GM12878 (cell line): ENCODE measurements at regions not wholly inside any gene's neighbourhood (a gene's known extent, or its start where the extent isn't known, plus 50 kb on each side); places are given as distances from the start of the nearest gene placed in this dataset.
"Not testable (repeated sequence)": the region's sequence is repeated elsewhere in the genome, so short reads cannot be mapped to it uniquely, and the experiment has no call there.

Experiments
- ATAC-seq: fragments of 200-7000 bp; cut with Tn5 transposase; 3 replicates; pipeline ENCODE4 v1.9.1; 2020; ENCODE audit warnings: mild to moderate bottlenecking, moderate library complexity
- BruUV-seq: library from RNA; stranded (reverse); fragments of 400-500 nt; replicated peaks from 2 replicates; lab custom pipeline; 2021; lab: Mats Ljungman, UMichigan
- CTCF ChIA-PET: fragments of 300-600 bp; sonication (Branson Sonifier 250); formaldehyde crosslinking; extraction: SDS; loops from one replicate; lab custom pipeline; 2021; ENCODE audit warnings: inconsistent platforms; lab: Yijun Ruan, JAX
- POLR2A ChIA-PET: fragments of 350-600 bp; formaldehyde crosslinking; extraction: SDS; loops from one replicate; lab custom pipeline; 2021; ENCODE audit warnings: inconsistent platforms; lab: Charles Lee
- RAD21 ChIA-PET: fragments of 300-600 bp; sonication (Branson Sonifier 250); formaldehyde crosslinking; loops from one replicate; lab custom pipeline; 2023; ENCODE audit warnings: antibody characterized with exemption; ENCODE audit not compliant: unreplicated experiment; lab: Charles Lee
- SMC1A ChIA-PET: fragments of 300-600 bp; sonication (Branson Sonifier 250); formaldehyde crosslinking; loops from one replicate; lab custom pipeline; 2023; ENCODE audit not compliant: unreplicated experiment, uncharacterized antibody; lab: Charles Lee
- DNase-seq: peaks from one replicate; pipeline ENCODE4 v3.0.0-alpha.2; 2011; ENCODE audit warnings: low read depth, low spot score
- FAIRE-seq: peaks from 3 replicates; lab custom pipeline; 2011; peaks lifted over from hg19 to GRCh38; lab: Jason Lieb, UNC
- H2AFZ ChIP-seq: 2 replicates; pipeline ENCODE4 v1.6.0; 2011; ENCODE audit warnings: low read depth, low read length, control low read depth; ENCODE audit not compliant: control insufficient read depth
- H3K27ac ChIP-seq: 2 replicates; pipeline ENCODE4 v1.5.1; 2011; ENCODE audit warnings: control low read depth; ENCODE audit not compliant: control insufficient read depth, insufficient read depth
- H3K27me3 ChIP-seq, 2 experiments: replicated peaks in 1 of 2; 2 replicates each; pipeline versions ENCODE4 v1.6.0 to v1.6.1; 2011; ENCODE audit warnings: low read length in 1 of 2; ENCODE audit not compliant: control insufficient read depth in 2 of 2, insufficient read depth in 2 of 2
- H3K36me3 ChIP-seq, 2 experiments: 2 replicates each; pipeline ENCODE4 v1.5.1; 2011; ENCODE audit warnings: low read length in 1 of 2; ENCODE audit not compliant: control insufficient read depth in 2 of 2, insufficient read depth in 2 of 2
- H3K4me1 ChIP-seq: 2 replicates; pipeline ENCODE4 v1.6.1; 2011; ENCODE audit warnings: mild to moderate bottlenecking, low read length, moderate library complexity, mixed read lengths; ENCODE audit not compliant: control insufficient read depth, insufficient read depth
- H3K4me2 ChIP-seq: 2 replicates; pipeline ENCODE4 v1.6.0; 2011; ENCODE audit warnings: control low read depth; ENCODE audit not compliant: control insufficient read depth, insufficient read depth
- H3K4me3 ChIP-seq: fragments of 200-600 bp; sonication (generic); 2 replicates; pipeline ENCODE4 v1.5.1; 2016
- H3K79me2 ChIP-seq: 2 replicates; pipeline ENCODE4 v1.6.0; 2011; ENCODE audit warnings: low read length; ENCODE audit not compliant: control insufficient read depth, insufficient read depth
- H3K9ac ChIP-seq: 2 replicates; pipeline ENCODE4 v1.8.0; 2011; ENCODE audit warnings: low read length, control low read depth, mixed read lengths; ENCODE audit not compliant: control insufficient read depth, insufficient read depth
- H3K9me3 ChIP-seq: replicated peaks from 3 replicates; pipeline ENCODE4 v1.5.1; 2011; ENCODE audit warnings: mild to moderate bottlenecking, low read length; ENCODE audit not compliant: control insufficient read depth, insufficient read depth
- H4K20me1 ChIP-seq: 2 replicates; pipeline ENCODE4 v1.6.0; 2011; ENCODE audit not compliant: control insufficient read depth, insufficient read depth
- ATF7 ChIP-seq: fragments of 450-650 bp; IDR thresholded peaks from 2 replicates; pipeline ENCODE4 v1.6.1; 2016; ENCODE audit warnings: low read depth, mild to moderate bottlenecking
- IKZF2 ChIP-seq, 2 experiments: fragments of 450-650 bp; IDR thresholded peaks; 2 replicates each; pipeline ENCODE4 v1.6.1; 2017; ENCODE audit warnings: mild to moderate bottlenecking in 2 of 2, moderate library complexity in 2 of 2
- JUNB ChIP-seq: IDR thresholded peaks from 2 replicates; pipeline ENCODE4 v1.6.1; 2016; ENCODE audit warnings: antibody characterized with exemption, mild to moderate bottlenecking
- MEF2A ChIP-seq: IDR thresholded peaks from 2 replicates; pipeline ENCODE4 v1.6.1; 2011; ENCODE audit warnings: low read depth, mild to moderate bottlenecking, low read length, moderate library complexity; ENCODE audit not compliant: insufficient read depth
- MEF2B ChIP-seq: fragments of 450-650 bp; IDR thresholded peaks from 2 replicates; pipeline ENCODE4 v1.6.1; 2018; ENCODE audit warnings: mild to moderate bottlenecking, moderate library complexity; ENCODE audit not compliant: partially characterized antibody, poor library complexity, severe bottlenecking
- MTA2 ChIP-seq: fragments of 450-650 bp; IDR thresholded peaks from 2 replicates; pipeline ENCODE4 v1.6.1; 2016; ENCODE audit warnings: low read depth, mild to moderate bottlenecking, moderate library complexity
- NBN ChIP-seq: fragments of 450-650 bp; IDR thresholded peaks from 2 replicates; pipeline ENCODE4 v1.6.1; 2016
- NFIC ChIP-seq: IDR thresholded peaks from 2 replicates; pipeline ENCODE4 v1.6.1; 2012; ENCODE audit warnings: low read depth, mild to moderate bottlenecking, inconsistent platforms, low read length, moderate library complexity
- RAD21 ChIP-seq: IDR thresholded peaks from 2 replicates; pipeline ENCODE4 v1.6.1; 2011; ENCODE audit warnings: mild to moderate bottlenecking, low read depth, low read length, moderate library complexity; ENCODE audit not compliant: insufficient read depth
- RUNX3 ChIP-seq: IDR thresholded peaks from 2 replicates; pipeline ENCODE4 v1.6.1; 2012; ENCODE audit warnings: low read length, inconsistent platforms
- WGBS: methylation state at CpG from one replicate; pipeline ENCODE4 v1.1.6; 2016; ENCODE audit warnings: low lambda C conversion rate; ENCODE audit not compliant: insufficient replicate concordance, insufficient coverage; ENCODE audit errors: missing lambda C conversion rate; 5-methylcytosine and 5-hydroxymethylcytosine counted together
- in situ Hi-C: fragments of 300-500 bp; cut with MboI; formaldehyde crosslinking; loops from 9 replicates; pipeline ENCODE4 v1.14.3; 2018; ENCODE audit warnings: mixed read lengths
- intact Hi-C: fragments of 100-400 bp; cut with micrococcal nuclease; formaldehyde crosslinking; loops from one replicate; pipeline ENCODE4 v1.14.2; 2022; ENCODE audit not compliant: unreplicated experiment

DNA sequence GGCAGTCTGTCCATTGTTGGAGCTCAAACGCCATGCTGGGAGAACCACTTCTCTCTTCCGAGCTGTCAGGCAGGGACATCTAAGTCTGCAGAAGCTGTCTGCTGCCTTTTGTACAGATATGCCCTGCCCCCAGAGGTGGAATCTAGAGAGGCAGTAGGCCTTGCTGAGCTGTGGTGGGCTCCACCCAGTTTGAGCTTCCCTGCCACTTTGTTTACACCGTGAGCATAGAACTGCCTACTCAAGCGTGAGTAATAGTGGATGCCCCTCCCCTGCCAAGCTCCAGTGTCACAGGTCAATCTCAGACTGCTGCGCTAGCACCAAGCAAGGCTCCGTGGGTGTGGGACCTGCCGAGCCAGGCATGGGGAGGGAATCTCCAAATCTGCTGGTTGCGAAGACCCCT, 145.7 kb downstream of the VSIG4 start (continued):
- TF ChIP-seq RAD21 = 0 out of 2 replicates have a peak, but pooled peaks have one; percentile 5
- TF ChIP-seq, all 136 proteins: peak for 2

DNA sequence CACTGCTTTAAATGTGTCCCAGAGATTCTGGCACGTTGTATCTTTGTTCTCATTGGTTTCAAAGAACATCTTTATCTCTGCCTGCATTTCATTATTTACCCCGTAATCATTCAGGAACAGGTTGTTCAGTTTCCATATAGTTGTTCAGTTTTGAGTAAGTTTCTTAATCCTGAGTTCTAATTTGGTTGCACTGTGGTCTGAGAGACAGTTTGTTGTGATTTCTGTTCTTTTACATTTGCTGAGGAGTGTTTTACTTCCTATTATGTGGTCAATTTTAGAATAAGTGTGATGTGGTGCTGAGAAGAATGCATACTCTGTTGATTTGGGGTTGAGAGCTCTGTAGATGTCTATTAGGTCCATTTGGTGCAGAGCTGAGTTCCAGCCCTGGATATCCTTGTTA, 148.1 kb downstream of the VSIG4 start:
- H3K4me3 ChIP-seq, ATAC-seq, H3K9me3 ChIP-seq, H3K36me3 ChIP-seq, H3K9ac ChIP-seq, H3K4me1 ChIP-seq, H3K79me2 ChIP-seq, POLR2A ChIA-PET, BruUV-seq, H4K20me1 ChIP-seq, H3K27me3 ChIP-seq, H3K4me2 ChIP-seq, H3K27ac ChIP-seq, H2AFZ ChIP-seq, intact Hi-C loops, FAIRE-seq, in situ Hi-C loops: not testable (repeated sequence)
- SMC1A ChIA-PET = interaction anchor here (0.7 kb wide), 1 partner anchor 168 kb away, joined by 3 read pairs; no protein-coding TSS in a partner anchor
- CTCF ChIA-PET = interaction anchor here (0.7 to 1.0 kb wide), 2 partner anchors 20 to 87 kb away, joined by 3 read pairs; no protein-coding TSS in a partner anchor
- TF ChIP-seq JUNB = peak; percentile 11; the same call in 1 of the 2 replicates
- peak; percentile 37 for TF ChIP-seq MEF2B
- TF ChIP-seq MTA2 = peak; percentile 57; the same call in 1 of the 2 replicates
- 0 out of 2 replicates have a peak, but pooled peaks have one; percentile 38 for TF ChIP-seq NBN
- TF ChIP-seq NFIC = peak; percentile 49; the same call in 1 of the 2 replicates
- TF ChIP-seq IKZF2 (IDR thresholded peaks at IDR 0.05) = peak in 1 of 2 experiments; percentile 60; a peak in 1 of 4 replicates
- TF ChIP-seq ATF7 = 0 out of 2 replicates have a peak, but pooled peaks have one; percentile 31
- 0 out of 2 replicates have a peak, but pooled peaks have one; percentile 45 for TF ChIP-seq MEF2A
- peak; percentile 79 for TF ChIP-seq RUNX3
- 0% methylated on average over 2 of the region's 2 CpGs for WGBS
- RAD21 ChIA-PET = interaction anchor here (1.2 kb wide), 1 partner anchor 94 kb away, joined by 3 read pairs; no protein-coding TSS in a partner anchor
- peak; percentile 16 for DNase-seq

DNA sequence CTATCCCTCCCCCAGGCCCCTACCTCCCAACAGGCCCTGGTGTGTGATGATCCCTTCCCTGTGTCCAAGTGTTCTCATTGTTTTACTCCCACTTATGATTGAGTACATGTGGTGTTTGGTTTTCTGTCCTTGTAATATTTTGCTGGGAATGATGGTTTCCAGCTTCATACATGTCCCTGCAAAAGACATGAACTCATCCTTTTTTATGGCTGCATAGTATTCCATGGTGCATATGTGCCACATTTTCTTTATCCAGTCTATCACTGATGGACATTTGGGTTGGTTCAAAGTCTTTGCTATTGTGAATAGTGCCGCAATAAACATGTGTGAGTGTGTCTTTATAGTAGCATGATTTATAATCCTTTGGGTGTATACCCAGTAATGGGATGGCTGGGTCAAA, 151.7 kb downstream of the VSIG4 start:
- H3K9ac ChIP-seq, H3K27ac ChIP-seq, in situ Hi-C loops, H2AFZ ChIP-seq, H3K9me3 ChIP-seq, POLR2A ChIA-PET, BruUV-seq, H3K36me3 ChIP-seq, SMC1A ChIA-PET, CTCF ChIA-PET, intact Hi-C loops, H3K27me3 ChIP-seq, RAD21 ChIA-PET, H3K79me2 ChIP-seq, ATAC-seq, H3K4me3 ChIP-seq, H3K4me1 ChIP-seq, FAIRE-seq, H4K20me1 ChIP-seq, H3K4me2 ChIP-seq, DNase-seq: not testable (repeated sequence)
- WGBS = 100% methylated on average over 1 of the region's 1 CpG
